ENCODE measurements at regions not wholly inside any gene's neighbourhood (a gene's known extent, or its start where the extent isn't known, plus 50 kb on each side); places are given as distances from the start of the nearest gene placed in this dataset.

DNA sequence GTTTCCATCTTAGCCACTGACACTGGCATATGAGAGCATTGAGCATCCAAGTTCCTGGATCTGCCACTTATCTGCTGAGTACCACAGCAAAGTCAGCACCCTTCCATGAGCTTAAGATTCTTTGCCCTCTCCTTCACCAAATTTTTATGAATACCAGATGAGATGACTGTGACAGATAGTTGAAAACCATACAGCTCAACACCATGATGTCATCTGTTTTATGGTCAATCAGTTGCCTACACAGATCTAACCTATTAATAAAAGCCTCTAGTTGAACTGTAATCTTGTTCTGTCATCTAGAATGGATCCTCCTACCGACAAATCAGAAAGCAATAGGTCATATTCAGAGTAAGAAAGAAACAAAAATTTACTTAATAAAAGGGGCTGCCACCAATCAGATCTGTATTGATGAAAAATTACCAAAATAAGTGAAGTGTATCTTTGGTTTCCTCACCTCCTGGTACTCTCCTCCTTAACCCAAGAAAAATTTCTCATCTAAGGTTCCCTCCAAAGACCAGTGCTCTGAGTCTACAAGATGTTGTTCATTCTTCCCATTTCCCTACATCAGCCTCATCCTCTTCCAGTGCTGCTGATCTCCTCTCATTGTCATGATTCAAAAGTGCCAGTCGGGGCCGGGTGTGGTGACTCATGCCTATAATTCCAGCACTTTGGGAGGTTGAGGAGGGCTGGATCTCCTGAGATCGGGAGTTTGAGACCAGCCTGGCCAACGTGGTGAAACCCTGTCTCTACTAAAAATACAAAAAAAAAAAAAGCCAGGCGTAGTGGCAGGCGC lies 138.8 kb upstream of the CTTNBP2NL start:
- DNase-seq (ENCODE audit: extremely low spot score, insufficient read length, low read depth), result no peak
- FAIRE-seq, result no peak

DNA sequence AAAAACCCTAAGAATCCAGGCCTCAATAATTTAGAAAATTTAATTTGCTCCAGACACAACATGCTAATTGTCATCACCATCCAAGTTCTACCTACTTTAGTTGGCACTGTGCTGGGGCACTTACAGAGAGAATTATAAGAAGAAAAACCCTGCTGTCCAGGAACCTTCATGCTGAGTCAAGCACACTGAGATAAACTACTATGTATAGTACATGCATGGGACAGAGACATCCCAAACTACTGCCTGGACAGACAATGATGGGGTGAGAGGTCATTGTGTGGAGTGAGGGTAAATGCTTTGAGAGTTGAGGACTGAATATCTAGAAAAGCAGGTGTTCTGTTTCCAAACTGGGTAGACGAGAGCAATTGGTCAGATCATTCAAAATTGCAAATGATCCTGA lies 135.3 kb upstream of the CTTNBP2NL start:
- DNase-seq (ENCODE audit: extremely low spot score, insufficient read length, low read depth) (no peak), FAIRE-seq (no peak)

- no peak for FAIRE-seq
- DNase-seq (ENCODE audit: extremely low spot score, insufficient read length, low read depth), result no peak
Measured at GRCh38 chr1:112262316-112262715, 133.7 kb upstream of the CTTNBP2NL start.

DNA sequence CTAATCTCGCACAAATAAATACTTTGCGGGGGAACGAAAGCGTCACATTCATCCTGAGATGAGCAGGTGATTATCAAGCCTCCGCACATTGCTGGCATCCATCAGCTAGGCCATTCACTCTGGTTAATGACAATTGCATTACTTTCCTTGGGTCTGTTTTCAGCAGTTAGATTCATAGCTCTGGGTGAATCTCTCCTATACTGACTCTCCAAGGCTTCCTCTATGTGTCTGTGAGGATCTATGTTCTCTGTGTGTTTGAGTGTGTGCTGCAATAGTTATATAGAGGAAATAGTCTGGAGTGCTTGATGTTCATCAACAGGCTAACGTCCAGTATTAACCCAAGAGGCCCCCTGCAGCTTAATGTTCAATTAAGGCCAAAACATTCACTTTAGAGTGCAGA lies 133.0 kb upstream of the CTTNBP2NL start:
- FAIRE-seq (no peak), DNase-seq (ENCODE audit: extremely low spot score, insufficient read length, low read depth) (no peak)

- FAIRE-seq (no peak), DNase-seq (ENCODE audit: extremely low spot score, insufficient read length, low read depth) (no peak)
Measured at GRCh38 chr1:112263453-112263852, 132.6 kb upstream of the CTTNBP2NL start.

GRCh38 chr1:112264010-112264409 lies 132.0 kb upstream of the CTTNBP2NL start:
- FAIRE-seq (no peak), DNase-seq (ENCODE audit: extremely low spot score, insufficient read length, low read depth) (no peak)

- no peak for FAIRE-seq
- DNase-seq (ENCODE audit: extremely low spot score, insufficient read length, low read depth), result no peak
Measured at GRCh38 chr1:112264553-112264952, 131.5 kb upstream of the CTTNBP2NL start.

GRCh38 chr1:112265931-112266330 lies 130.1 kb upstream of the CTTNBP2NL start:
- DNase-seq (ENCODE audit: extremely low spot score, insufficient read length, low read depth) (no peak), FAIRE-seq (no peak)

DNA sequence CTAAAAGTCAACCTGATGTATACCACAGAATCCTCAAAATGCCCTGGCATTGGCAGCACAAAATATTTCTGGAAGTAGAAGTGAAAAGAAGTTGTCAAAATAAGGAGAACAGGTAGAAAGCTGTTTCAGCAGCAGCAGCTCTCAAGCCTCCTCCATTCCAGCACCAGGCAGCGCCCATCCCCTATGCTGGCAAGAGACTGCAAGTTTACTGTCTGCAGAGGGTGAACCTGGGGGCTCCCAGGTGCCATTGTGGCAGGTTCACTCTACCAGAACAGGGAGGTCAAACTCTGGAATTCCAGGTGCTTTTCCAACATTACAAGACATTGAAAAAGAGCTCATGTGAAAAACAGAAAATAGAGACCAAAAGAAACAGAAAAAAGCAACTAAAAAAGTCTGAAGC lies 128.8 kb upstream of the CTTNBP2NL start:
- no peak for FAIRE-seq
- DNase-seq (ENCODE audit: extremely low spot score, insufficient read length, low read depth), result no peak

DNA sequence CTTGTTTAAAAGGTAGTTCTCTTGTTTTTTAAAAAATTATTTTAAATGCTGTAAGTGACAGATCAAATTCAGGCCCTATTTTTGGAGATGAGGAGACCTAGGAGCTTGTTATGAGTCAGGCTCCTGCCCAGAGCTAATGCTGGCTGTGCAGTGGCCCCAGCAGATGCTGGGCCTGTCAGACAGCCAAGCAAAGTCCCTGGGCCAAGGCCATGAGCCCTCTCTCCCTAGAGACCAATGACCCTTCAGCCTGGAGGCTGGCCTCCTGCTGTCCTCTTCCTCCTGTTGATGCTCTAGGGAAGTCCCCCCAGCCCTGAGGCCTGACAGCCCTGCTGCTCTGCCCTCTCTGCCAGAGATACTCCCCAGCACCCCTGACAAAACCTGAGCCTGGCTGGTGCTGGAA lies 128.1 kb upstream of the CTTNBP2NL start:
- DNase-seq (ENCODE audit: extremely low spot score, insufficient read length, low read depth), result no peak
- FAIRE-seq, result no peak

- no peak for FAIRE-seq
Measured at GRCh38 chr1:112268408-112268807, 127.6 kb upstream of the CTTNBP2NL start.

GRCh38 chr1:112271270-112271669 lies 124.7 kb upstream of the CTTNBP2NL start:
- no peak for DNase-seq (ENCODE audit: extremely low spot score, insufficient read length, low read depth)

More at GRCh38 chr1:112268408-112268807, 127.6 kb upstream of the CTTNBP2NL start:
- no peak for DNase-seq (ENCODE audit: extremely low spot score, insufficient read length, low read depth)

GRCh38 chr1:112272101-112272772 lies 123.8 kb upstream of the CTTNBP2NL start:
- FAIRE-seq (no peak), DNase-seq (ENCODE audit: extremely low spot score, insufficient read length, low read depth) (no peak)

More at GRCh38 chr1:112271270-112271669, 124.7 kb upstream of the CTTNBP2NL start:
- FAIRE-seq, result no peak

GRCh38 chr1:112284796-112285195 lies 111.2 kb upstream of the CTTNBP2NL start:
- FAIRE-seq (no peak), DNase-seq (ENCODE audit: extremely low spot score, insufficient read length, low read depth) (no peak)

DNA sequence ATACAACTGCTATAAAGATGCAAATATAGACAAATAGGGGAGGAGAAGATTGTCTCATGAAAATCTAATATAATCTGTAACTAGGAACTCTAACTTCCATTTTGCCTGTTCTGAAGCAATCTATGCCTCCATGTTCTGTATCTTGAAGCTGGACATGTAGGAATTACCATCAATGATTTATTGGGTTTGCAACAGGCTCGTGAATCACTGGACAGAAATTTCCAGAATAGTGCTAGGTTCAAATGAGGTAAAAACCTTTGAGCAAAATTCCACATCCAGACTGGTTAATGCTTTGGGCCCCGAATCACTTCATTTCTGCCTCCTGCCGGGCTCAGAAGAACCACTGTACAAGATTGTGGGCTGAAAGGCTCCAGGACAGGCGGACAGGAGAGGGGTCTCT lies 110.7 kb upstream of the CTTNBP2NL start:
- DNase-seq (ENCODE audit: extremely low spot score, insufficient read length, low read depth), result no peak
- FAIRE-seq, result no peak

DNA sequence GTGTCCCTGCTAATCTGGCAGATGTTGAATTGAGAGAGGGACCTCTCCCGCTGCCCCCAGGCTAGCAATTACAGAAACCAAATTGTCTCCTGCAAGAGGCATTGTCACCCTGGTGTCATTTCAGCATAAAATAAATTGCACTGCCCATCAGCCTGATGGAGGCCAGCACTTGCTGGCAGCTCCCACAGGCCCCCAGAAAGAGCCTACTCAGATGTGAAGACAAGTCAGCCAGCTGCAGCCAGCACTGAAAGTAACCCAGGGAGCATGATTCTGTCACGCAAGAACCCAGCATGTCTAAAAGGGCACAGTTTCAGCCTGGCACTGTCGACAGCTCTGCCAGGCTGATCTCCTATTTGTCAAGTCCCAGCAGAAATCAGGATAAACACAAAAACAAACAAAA lies 110.3 kb upstream of the CTTNBP2NL start:
- FAIRE-seq (no peak), DNase-seq (ENCODE audit: extremely low spot score, insufficient read length, low read depth) (no peak)

DNA sequence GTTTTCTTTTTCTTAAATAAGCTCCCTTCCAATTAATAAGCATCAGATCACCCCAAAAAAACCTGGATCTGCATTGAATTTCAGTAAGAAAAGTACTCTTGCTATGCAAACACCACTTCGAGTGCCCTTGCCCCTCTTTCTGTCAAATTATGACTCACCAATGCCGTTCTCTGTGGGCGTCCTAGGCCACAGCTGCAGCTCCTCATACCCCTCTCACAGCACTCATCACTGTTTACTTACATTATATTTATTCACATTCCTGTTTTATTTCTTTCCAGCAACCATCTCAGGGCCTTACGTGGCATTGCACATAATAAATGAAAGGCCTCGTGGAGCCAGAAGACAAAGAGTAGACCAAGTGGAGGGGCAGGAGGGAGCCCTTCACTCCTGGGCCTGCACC lies 99.1 kb upstream of the CTTNBP2NL start:
- no peak for DNase-seq (ENCODE audit: extremely low spot score, insufficient read length, low read depth)
- FAIRE-seq, result no peak

GRCh38 chr1:112297536-112297935 lies 98.5 kb upstream of the CTTNBP2NL start:
- DNase-seq (ENCODE audit: extremely low spot score, insufficient read length, low read depth) (no peak), FAIRE-seq (no peak)

- FAIRE-seq (peak; percentile 21), DNase-seq (ENCODE audit: extremely low spot score, insufficient read length, low read depth) (peak; percentile 18)
Measured at GRCh38 chr1:112298558-112298957, 97.5 kb upstream of the CTTNBP2NL start.

DNA sequence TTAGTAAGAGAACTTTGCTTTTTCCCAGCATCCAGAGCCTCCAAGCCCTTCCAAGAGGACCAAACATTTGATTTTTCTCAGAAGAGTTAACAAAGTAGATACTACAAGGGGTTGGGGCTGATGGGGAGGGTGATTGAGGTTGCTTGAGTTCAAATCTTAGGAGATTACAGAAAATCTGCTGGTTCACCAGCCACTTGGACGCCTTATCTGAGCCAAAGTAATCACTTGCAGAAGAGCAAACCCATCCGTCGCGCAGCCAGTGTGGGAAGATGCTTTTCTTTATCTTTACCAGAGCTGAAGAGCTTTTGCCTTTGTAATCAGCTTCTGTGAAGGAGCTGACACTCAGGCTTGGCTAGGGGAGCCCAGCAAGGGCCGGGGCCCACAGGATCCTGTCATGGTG lies 91.9 kb upstream of the CTTNBP2NL start:
- DNase-seq (ENCODE audit: extremely low spot score, insufficient read length, low read depth), result no peak
- no peak for FAIRE-seq

- FAIRE-seq (no peak), DNase-seq (ENCODE audit: extremely low spot score, insufficient read length, low read depth) (no peak)
Measured at GRCh38 chr1:112304612-112305011, 91.4 kb upstream of the CTTNBP2NL start.

Data from GM18507 (cell line).